Body of pancreas (tissue), 4 donors: ENCODE measurements at regions not wholly inside any gene's neighbourhood (a gene's known extent, or its start where the extent isn't known, plus 50 kb on each side); places are given as distances from the start of the nearest gene placed in this dataset.
"Not testable (repeated sequence)": the region's sequence is repeated elsewhere in the genome, so short reads cannot be mapped to it uniquely, and the experiment has no call there.

Experiments
- ATAC-seq: fragments of 150-250 bp; one replicate; pipeline ENCODE4 v1.9.1; 2016
- DNase-seq, 4 donors: peaks; one replicate each; pipeline ENCODE4 v3.0.0-alpha.2; 2019
- H3K27ac ChIP-seq, 4 donors: fragments of 200-600 bp; sonication (generic); 1 replicate in 3 of 4; 2 replicates in 1 of 4; pipeline versions ENCODE4 v1.5.1 to v1.6.1; 2016 to 2019; ENCODE audit warnings: mild to moderate bottlenecking in 1 of 4, mixed read lengths in 1 of 4, moderate library complexity in 1 of 4
- H3K27me3 ChIP-seq, 2 donors: fragments of 200-600 bp; sonication (generic); one replicate each; pipeline ENCODE4 v1.6.0; 2016; ENCODE audit warnings: mild to moderate bottlenecking in 1 of 2
- H3K36me3 ChIP-seq, 2 donors: fragments of 200-600 bp; sonication (generic); replicated peaks in 1 of 2; 2 replicates each; pipeline ENCODE4 v1.5.1; 2016; ENCODE audit warnings: low read depth in 2 of 2; ENCODE audit not compliant: insufficient read depth in 1 of 2
- H3K4me1 ChIP-seq: fragments of 200-600 bp; sonication (generic); one replicate; pipeline ENCODE4 v1.6.0; 2016
- H3K4me3 ChIP-seq, 2 donors: fragments of 200-600 bp; sonication (generic); 1 replicate in 1 of 2; 2 replicates in 1 of 2; pipeline ENCODE4 v1.5.1; 2016 to 2019
- H3K9me3 ChIP-seq, 3 donors: fragments of 200-600 bp; sonication (generic); 1 replicate in 2 of 3; 2 replicates in 1 of 3; pipeline ENCODE4 v1.5.1; 2016
- CTCF ChIP-seq, 7 experiments: fragments of 450-650 bp in 4 of 7; fragments of 200-600 bp in 3 of 7; sonication (generic) in 3 of 7; IDR thresholded peaks; one replicate each; pipeline ENCODE4 v1.5.1; 2016 to 2019; ENCODE audit warnings: antibody characterized with exemption in 7 of 7
- POLR2A ChIP-seq, 3 donors: fragments of 450-650 bp; IDR thresholded peaks; one replicate each; pipeline ENCODE4 v1.6.1; 2016; ENCODE audit warnings: antibody characterized with exemption in 3 of 3, mild to moderate bottlenecking in 2 of 3
- WGBS, 2 donors: methylation state at CpG; one replicate each; pipeline ENCODE4 v1.1.5; 2017; 5-methylcytosine and 5-hydroxymethylcytosine counted together
- intact Hi-C: fragments of 100-400 bp; cut with DNase I; formaldehyde crosslinking; loops from one replicate; pipeline ENCODE4 v1.15.1; 2023

GRCh38 chr3:155995525-155996370 is 124.6 kb upstream of the KCNAB1 start:
- TF ChIP-seq POLR2A (IDR thresholded peaks at IDR 0.05) (no peak), CTCF (IDR thresholded peaks at IDR 0.05) (peak in 6 of 7 experiments; percentile 29 to 57 (median 45))
- DNase-seq = peak in 1 of 4 donors; percentile 7

DNA sequence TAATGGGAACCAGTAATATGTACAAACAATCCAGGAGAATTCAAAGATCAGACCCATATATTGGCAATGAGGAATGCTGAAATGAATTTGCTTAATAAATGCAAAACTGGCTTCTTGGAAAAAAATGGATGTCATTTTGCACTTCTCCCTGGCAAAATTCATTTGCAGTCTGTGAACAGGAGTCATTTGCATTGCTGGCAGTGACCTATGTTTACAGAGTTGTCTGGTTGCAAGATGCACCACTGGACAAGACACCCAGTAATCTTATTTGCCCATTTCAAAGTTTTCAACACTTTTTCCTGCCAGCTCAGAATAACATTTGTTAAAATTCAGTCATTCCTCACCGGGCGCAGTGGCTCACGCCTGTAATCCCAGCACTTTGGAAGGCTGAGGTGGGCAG is 123.5 kb upstream of the KCNAB1 start:
- Histone ChIP-seq H3K9me3 (no peaks in the 10 kb centered on the region), H3K27ac (no peak overlapping the region), H3K36me3 (no peaks in the 10 kb centered on the region), H3K27me3 (no peaks in the 10 kb centered on the region), H3K4me3 (no peak overlapping the region), H3K4me1 (no peaks in the 10 kb centered on the region)
- DNase-seq = no peak
- ATAC-seq = no peak
- TF ChIP-seq POLR2A (IDR thresholded peaks at IDR 0.05) (no peak), CTCF (IDR thresholded peaks at IDR 0.05) (no peak)
- intact Hi-C loops = no loop called here
- WGBS, 2 donors = 70 to 78% methylated on average over 3 of the region's 3 CpGs

More at GRCh38 chr3:155995525-155996370, 124.6 kb upstream of the KCNAB1 start:
- Histone ChIP-seq H3K36me3 (no peaks in the 10 kb centered on the region), H3K27ac (no peak overlapping the region), H3K4me3 (no peak overlapping the region), H3K4me1 (no peaks in the 10 kb centered on the region), H3K9me3 (no peaks in the 10 kb centered on the region), H3K27me3 (no peaks in the 10 kb centered on the region)
- no peak for ATAC-seq
- 40 to 42% methylated on average over 8 of the region's 8 CpGs for WGBS, 2 donors
- intact Hi-C loops = no loop called here

- DNase-seq, H3K9me3 ChIP-seq, ATAC-seq, H3K4me3 ChIP-seq, intact Hi-C loops, H3K27me3 ChIP-seq, H3K4me1 ChIP-seq, H3K36me3 ChIP-seq, H3K27ac ChIP-seq: not testable (repeated sequence)
- whole genome bisulfite sequencing, 2 donors = 89 to 92% methylated on average over 3 of the region's 3 CpGs
Observed at GRCh38 chr3:155998173-155998572, 122.2 kb upstream of the KCNAB1 start.

- no peaks in the 10 kb centered on the region for H3K36me3 ChIP-seq
- H3K9me3 ChIP-seq = no peaks in the 10 kb centered on the region
- TF ChIP-seq CTCF (IDR thresholded peaks at IDR 0.05) (no peak), POLR2A (IDR thresholded peaks at IDR 0.05) (no peak)
- H3K27ac ChIP-seq = no peak overlapping the region
- WGBS, 2 donors = 56 to 59% methylated on average over 3 of the region's 3 CpGs
- ATAC-seq = no peak
- H3K4me1 ChIP-seq = no peaks in the 10 kb centered on the region
- no peak overlapping the region for H3K4me3 ChIP-seq
- H3K27me3 ChIP-seq = no peaks in the 10 kb centered on the region
- no peak for DNase-seq
- intact Hi-C loops = no loop called here
Observed at GRCh38 chr3:156005736-156006135, 114.6 kb upstream of the KCNAB1 start.

GRCh38 chr3:156010829-156011228 is 109.5 kb upstream of the KCNAB1 start:
- no peaks in the 10 kb centered on the region for H3K36me3 ChIP-seq
- intact Hi-C loops = no loop called here
- peak in 2 of 4 donors; percentile 14 to 19 for DNase-seq
- H3K27me3 ChIP-seq = no peaks in the 10 kb centered on the region
- no peaks in the 10 kb centered on the region for H3K9me3 ChIP-seq
- TF ChIP-seq POLR2A (IDR thresholded peaks at IDR 0.05) (no peak), CTCF (IDR thresholded peaks at IDR 0.05) (peak in 6 of 7 experiments; percentile 17 to 48 (median 44))
- H3K4me3 ChIP-seq = no peak overlapping the region
- no peaks in the 10 kb centered on the region for H3K4me1 ChIP-seq
- 23 to 30% methylated on average over 3 of the region's 3 CpGs for WGBS, 2 donors
- ATAC-seq = no peak
- H3K27ac ChIP-seq = no peak overlapping the region
